HepG2 (cell line): ENCODE measurements at regions not wholly inside any gene's neighbourhood (a gene's known extent, or its start where the extent isn't known, plus 50 kb on each side); places are given as distances from the start of the nearest gene placed in this dataset.

Experiments
- ATAC-seq: fragments of 200-7000 bp; cut with Tn5 transposase; 3 replicates; pipeline ENCODE4 v1.9.1; 2020; ENCODE audit warnings: mild to moderate bottlenecking, moderate library complexity
- BruUV-seq: library from RNA; stranded (reverse); fragments of 400-500 nt; replicated peaks from 2 replicates; lab custom pipeline; 2021; lab: Mats Ljungman, UMichigan
- CTCF ChIA-PET: fragments of 300-600 bp; formaldehyde crosslinking; extraction: SDS; loops from one replicate; lab custom pipeline; 2021; ENCODE audit warnings: low total read pairs, inconsistent platforms, low intra/inter-chr PET ratio; lab: Yijun Ruan, JAX
- POLR2A ChIA-PET: fragments of 350-600 bp; sonication (Branson Sonifier 250); formaldehyde crosslinking; loops from one replicate; lab custom pipeline; 2020; ENCODE audit warnings: antibody characterized with exemption, inconsistent platforms; lab: Yijun Ruan, JAX
- DNase-seq: peaks from one replicate; pipeline ENCODE4 v3.0.0-alpha.2; 2015; ENCODE audit warnings: low spot score
- FAIRE-seq: peaks from 3 replicates; lab custom pipeline; 2011; peaks lifted over from hg19 to GRCh38; lab: Jason Lieb, UNC
- H2AFZ ChIP-seq: one replicate; pipeline ENCODE4 v1.6.1; 2011; ENCODE audit warnings: low read length, inconsistent platforms
- H3K27ac ChIP-seq: fragments of 300-600 bp; 3 replicates; pipeline ENCODE4 v1.8.0; 2011; ENCODE audit warnings: mixed run types, mild to moderate bottlenecking, mixed read lengths, low read length, inconsistent platforms; ENCODE audit not compliant: insufficient read depth; ENCODE audit errors: extremely low read length
- H3K27me3 ChIP-seq, 2 experiments: fragments of 200-600 bp in 1 of 2; 2 replicates in 1 of 2; 3 replicates in 1 of 2; pipeline versions ENCODE4 v1.6.0 to v1.8.0; 2011; ENCODE audit warnings: low read length in 2 of 2, mild to moderate bottlenecking in 2 of 2, moderate library complexity in 2 of 2, inconsistent platforms in 1 of 2; ENCODE audit not compliant: insufficient read depth in 2 of 2, control insufficient read depth in 1 of 2
- H3K36me3 ChIP-seq, 2 experiments: fragments of 200-600 bp in 1 of 2; replicated peaks in 1 of 2; 2 replicates in 1 of 2; 3 replicates in 1 of 2; pipeline versions ENCODE4 v1.5.1 to v1.8.0; 2011; ENCODE audit warnings: low read length in 2 of 2, inconsistent platforms in 1 of 2; ENCODE audit not compliant: insufficient read depth in 2 of 2, control insufficient read depth in 1 of 2
- H3K4me1 ChIP-seq: 2 replicates; pipeline ENCODE4 v1.5.1; 2012; ENCODE audit warnings: low read length, inconsistent platforms; ENCODE audit not compliant: insufficient read depth
- H3K4me2 ChIP-seq: 2 replicates; pipeline ENCODE4 v1.6.0; 2011; ENCODE audit warnings: low read depth, low read length, inconsistent platforms
- H3K4me3 ChIP-seq, 3 experiments: fragments of 200-600 bp in 1 of 3; sonication (generic), shearing (Covaris generic) in 1 of 3; replicated peaks in 1 of 3; 2 replicates each; pipeline ENCODE4 v1.5.1; 2011 to 2016; ENCODE audit warnings: low read length in 3 of 3, inconsistent platforms in 2 of 3, low read depth in 2 of 3, mild to moderate bottlenecking in 2 of 3, control low read depth in 1 of 3, mixed read lengths in 1 of 3; ENCODE audit not compliant: insufficient read depth in 1 of 3
- H3K79me2 ChIP-seq: one replicate; pipeline ENCODE4 v1.6.1; 2011; ENCODE audit warnings: low read length, inconsistent platforms; ENCODE audit not compliant: insufficient read depth
- H3K9ac ChIP-seq: 2 replicates; pipeline ENCODE4 v1.6.0; 2011; ENCODE audit warnings: mild to moderate bottlenecking, low read depth, low read length, inconsistent platforms; ENCODE audit not compliant: insufficient read depth
- H3K9me3 ChIP-seq: 2 replicates; pipeline ENCODE4 v1.5.1; 2012; ENCODE audit warnings: mild to moderate bottlenecking, low read length
- H4K20me1 ChIP-seq: 2 replicates; pipeline ENCODE4 v1.6.0; 2011; ENCODE audit warnings: inconsistent platforms, mild to moderate bottlenecking, low read length, moderate library complexity; ENCODE audit not compliant: insufficient read depth
- CBX5 ChIP-seq: sonication (generic); formaldehyde crosslinking; IDR thresholded peaks from 2 replicates; pipeline ENCODE4 v1.4.0; 2020; ENCODE audit warnings: missing genetic modification reagents, borderline replicate concordance
- HNF1A ChIP-seq, 2 experiments: sonication (generic) in 1 of 2; formaldehyde crosslinking in 1 of 2; IDR thresholded peaks; 2 replicates each; pipeline versions ENCODE4 v1.4.0 to v1.6.1; 2016 to 2020; ENCODE audit warnings: borderline replicate concordance in 1 of 2, low read depth in 1 of 2, mild to moderate bottlenecking in 1 of 2, missing genetic modification reagents in 1 of 2
- NR2F1 ChIP-seq, 2 experiments: fragments of 450-650 bp in 1 of 2; formaldehyde crosslinking in 1 of 2; IDR thresholded peaks; 2 replicates each; pipeline versions ENCODE4 v1.5.0 to v1.6.1; 2016 to 2020; ENCODE audit warnings: mild to moderate bottlenecking in 1 of 2, missing compliant biosample characterization in 1 of 2, missing genetic modification reagents in 1 of 2, moderate library complexity in 1 of 2
- RXRB ChIP-seq: IDR thresholded peaks from 2 replicates; pipeline ENCODE4 v1.6.1; 2016; ENCODE audit warnings: borderline replicate concordance, missing genetic modification reagents, missing compliant biosample characterization
- THAP8 ChIP-seq: sonication (generic); formaldehyde crosslinking; IDR thresholded peaks from 2 replicates; pipeline ENCODE4 v1.5.1; 2020; ENCODE audit warnings: missing genetic modification reagents, mild to moderate bottlenecking, borderline replicate concordance
- ZBTB39 ChIP-seq: sonication (generic); formaldehyde crosslinking; IDR thresholded peaks from 2 replicates; pipeline ENCODE4 v1.5.0; 2020; ENCODE audit warnings: missing genetic modification reagents
- ZFP62 ChIP-seq: sonication (generic); formaldehyde crosslinking; IDR thresholded peaks from 2 replicates; pipeline ENCODE4 v1.4.0; 2020; ENCODE audit warnings: missing genetic modification reagents
- ZSCAN29 ChIP-seq: sonication (generic); formaldehyde crosslinking; conservative IDR thresholded peaks from 2 replicates; pipeline ENCODE4 v1.4.0; 2020; ENCODE audit warnings: mild to moderate bottlenecking, missing genetic modification reagents
- WGBS: methylation state at CpG from one replicate; pipeline ENCODE4 v1.1.6; 2017; ENCODE audit warnings: low lambda C conversion rate; 5-methylcytosine and 5-hydroxymethylcytosine counted together
- in situ Hi-C: cut with HindIII; loops from 2 replicates; pipeline ENCODE4 v1.10.0; 2017; ENCODE audit warnings: low pct_unique_long_range_greater_than_20kb; ENCODE audit not compliant: extremely low pct_ligation_motif_present
- intact Hi-C: fragments of 100-400 bp; cut with micrococcal nuclease; formaldehyde crosslinking; loops from one replicate; pipeline ENCODE4 v1.10.0; 2022; ENCODE audit not compliant: unreplicated experiment

GRCh38 chr6:223763-224162, 68.5 kb upstream of the DUSP22 start:
- Histone ChIP-seq H3K79me2 (no peaks in the 10 kb centered on the region), H3K4me3 (no peak overlapping the region), H3K9me3 (peaks cover 6% of the 10 kb centered on the region; the same call in 1 of the 2 replicates), H3K4me2 (no peak overlapping the region), H3K27me3 (no peaks in the 10 kb centered on the region), H3K27ac (no peak overlapping the region), H3K36me3 (no peaks in the 10 kb centered on the region), H3K9ac (no peak overlapping the region), H2AFZ (no peak overlapping the region), H3K4me1 (peaks cover 56% of the 10 kb centered on the region), H4K20me1 (no peaks in the 10 kb centered on the region)
- FAIRE-seq (no peak), ATAC-seq (no peak), DNase-seq (no peak)
- CTCF ChIA-PET, result no interaction called here
- in situ Hi-C loops, result no loop called here
- POLR2A ChIA-PET, result no interaction called here
- no TSS peak for BruUV-seq
- intact Hi-C loops, result no loop called here
- WGBS, result 97% methylated on average over 12 of the region's 12 CpGs
- TF ChIP-seq THAP8 (CRISPR knock-in tag), result no peak
- TF ChIP-seq NR2F1 (CRISPR knock-in tag; IDR thresholded peaks at IDR 0.05), result no peak
- TF ChIP-seq HNF1A (IDR thresholded peaks at IDR 0.05; ENCODE audit: low read depth), result no peak
- TF ChIP-seq HNF1A (CRISPR knock-in tag; IDR thresholded peaks at IDR 0.05; ENCODE audit: borderline replicate concordance), result no peak
- TF ChIP-seq RXRB, result no peak
- no peak for TF ChIP-seq ZSCAN29 (CRISPR knock-in tag)
- TF ChIP-seq ZFP62, result no peak
- TF ChIP-seq CBX5 (CRISPR knock-in tag), result no peak
- no peak for TF ChIP-seq ZBTB39 (CRISPR knock-in tag)
